Left ventricle myocardium inferior (tissue), 1 donor: ENCODE measurements at regions not wholly inside any gene's neighbourhood (a gene's known extent, or its start where the extent isn't known, plus 50 kb on each side); places are given as distances from the start of the nearest gene placed in this dataset.

ENCODE experiments used
- DNase-seq: peaks from one replicate; pipeline ENCODE4 v3.0.0-alpha.2; 2020
- H3K27ac ChIP-seq: fragments of 200-600 bp; replicated peaks from 2 replicates; pipeline ENCODE4 v1.8.0; 2021
- H3K27me3 ChIP-seq: fragments of 200-600 bp; 2 replicates; pipeline ENCODE4 v1.8.0; 2021; ENCODE audit warnings: low read depth
- H3K36me3 ChIP-seq: fragments of 200-600 bp; 2 replicates; pipeline ENCODE4 v1.8.0; 2021
- H3K4me1 ChIP-seq: fragments of 200-600 bp; 2 replicates; pipeline ENCODE4 v1.8.0; 2021
- H3K4me3 ChIP-seq: fragments of 200-600 bp; 2 replicates; pipeline ENCODE4 v1.8.0; 2021; ENCODE audit warnings: mild to moderate bottlenecking, moderate library complexity
- H3K9me3 ChIP-seq: fragments of 200-600 bp; replicated peaks from 2 replicates; pipeline ENCODE4 v1.8.0; 2021
- CTCF ChIP-seq: fragments of 200-600 bp; IDR thresholded peaks from 2 replicates; pipeline ENCODE4 v1.8.0; 2021; ENCODE audit warnings: antibody characterized with exemption, mild to moderate bottlenecking, borderline replicate concordance
- intact Hi-C: fragments of 100-400 bp; cut with micrococcal nuclease; formaldehyde crosslinking; loops from one replicate; pipeline ENCODE4 v1.11.0; 2022
- donor health status: DM: no; HTN: yes; CAD: no; lungs with severe emphysema.

GRCh38 chr22:49470741-49471503, 356.8 kb downstream of the BRD1 start:
- no peaks in the 10 kb centered on the region for H3K36me3 ChIP-seq
- H3K4me1 ChIP-seq, result no peaks in the 10 kb centered on the region
- no peak for DNase-seq
- H3K27ac ChIP-seq, result no peak overlapping the region
- intact Hi-C loops, result no loop called here
- no peak overlapping the region for H3K4me3 ChIP-seq
- TF ChIP-seq CTCF, result no peak
- peaks cover 36% of the 10 kb centered on the region for H3K27me3 ChIP-seq
- no peaks in the 10 kb centered on the region for H3K9me3 ChIP-seq

GRCh38 chr22:49469896-49470740, 357.6 kb downstream of the BRD1 start:
- Histone ChIP-seq H3K9me3 (no peaks in the 10 kb centered on the region), H3K36me3 (no peaks in the 10 kb centered on the region), H3K4me3 (no peak overlapping the region), H3K27ac (no peak overlapping the region), H3K4me1 (no peaks in the 10 kb centered on the region), H3K27me3 (peaks cover 36% of the 10 kb centered on the region)
- intact Hi-C loops, result no loop called here
- no peak for DNase-seq
- TF ChIP-seq CTCF, result no peak

GRCh38 chr22:49468487-49469198, 359.0 kb downstream of the BRD1 start:
- no peak for DNase-seq
- no peak for TF ChIP-seq CTCF
- Histone ChIP-seq H3K4me3 (no peak overlapping the region), H3K36me3 (no peaks in the 10 kb centered on the region), H3K9me3 (no peaks in the 10 kb centered on the region), H3K27me3 (peaks cover 36% of the 10 kb centered on the region), H3K4me1 (no peaks in the 10 kb centered on the region), H3K27ac (no peak overlapping the region)
- intact Hi-C loops, result no loop called here

- Histone ChIP-seq H3K36me3 (no peaks in the 10 kb centered on the region), H3K27me3 (peaks cover 36% of the 10 kb centered on the region), H3K27ac (no peak overlapping the region), H3K4me1 (no peaks in the 10 kb centered on the region), H3K4me3 (no peak overlapping the region), H3K9me3 (no peaks in the 10 kb centered on the region)
- DNase-seq, result no peak
- TF ChIP-seq CTCF, result no peak
- intact Hi-C loops, result no loop called here
These were observed 360.6 kb downstream of the BRD1 start for GRCh38 chr22:49466878-49467595.

GRCh38 chr22:49464037-49464436, 363.6 kb downstream of the BRD1 start:
- H3K27ac ChIP-seq, result no peak overlapping the region
- DNase-seq, result no peak
- H3K27me3 ChIP-seq, result peaks cover 35% of the 10 kb centered on the region
- no peaks in the 10 kb centered on the region for H3K4me1 ChIP-seq
- H3K36me3 ChIP-seq, result no peaks in the 10 kb centered on the region
- H3K4me3 ChIP-seq, result no peak overlapping the region
- TF ChIP-seq CTCF, result no peak
- H3K9me3 ChIP-seq, result no peaks in the 10 kb centered on the region
- intact Hi-C loops, result no loop called here
